NB4 (cell line): ENCODE measurements at regions not wholly inside any gene's neighbourhood (a gene's known extent, or its start where the extent isn't known, plus 50 kb on each side); places are given as distances from the start of the nearest gene placed in this dataset.
A peak's percentile ranks its signal among the peaks of the same experiment; 100 is the strongest.

Experiments used
- MYC ChIP-seq: IDR thresholded peaks from 2 replicates; pipeline ENCODE4 v1.6.1; 2011; ENCODE audit warnings: low read depth, low read length
- POLR2A ChIP-seq: IDR thresholded peaks from 2 replicates; pipeline ENCODE4 v1.6.1; 2011; ENCODE audit warnings: mild to moderate bottlenecking; ENCODE audit not compliant: insufficient read length; ENCODE audit errors: extremely low read depth
- TF ChIP-seq, protein P1 (sequence below): IDR thresholded peaks from 2 replicates; pipeline ENCODE4 v1.6.1; 2011; ENCODE audit warnings: low read depth, low read length
- TF ChIP-seq, protein P2 (sequence below): IDR thresholded peaks from one replicate; pipeline ENCODE4 v1.5.1; 2012; ENCODE audit warnings: low read depth, low read length

DNA sequence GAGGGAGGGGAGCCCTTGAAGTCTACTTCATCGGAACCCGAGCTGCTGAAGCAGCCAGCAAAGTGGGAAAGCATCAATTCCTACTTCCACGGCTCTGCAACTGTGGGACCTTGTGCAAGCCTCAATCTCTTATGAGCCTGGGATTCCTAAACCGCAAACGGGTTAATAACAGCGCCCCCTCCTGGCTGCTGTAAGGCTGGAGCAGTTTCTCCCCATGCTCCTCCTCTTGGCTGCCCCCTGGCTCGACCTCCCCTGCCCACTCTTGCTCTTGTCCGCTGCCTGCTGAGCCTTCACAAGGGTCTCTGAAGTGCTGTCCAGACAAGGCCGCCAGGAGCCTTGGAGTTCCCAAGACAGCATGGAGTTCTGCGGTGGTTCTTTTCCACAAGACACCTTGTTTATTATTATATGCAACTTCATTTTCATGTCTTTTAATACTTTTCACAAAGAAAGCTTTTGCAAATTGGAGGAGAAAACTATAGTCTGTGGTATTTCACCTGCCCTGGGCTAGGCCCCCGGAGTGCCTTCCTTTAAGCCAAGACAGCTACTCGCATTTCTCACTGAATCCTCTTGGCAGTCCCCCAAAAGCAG is 157.2 kb downstream of the DDX1 start:
- TF ChIP-seq, protein P1, sequence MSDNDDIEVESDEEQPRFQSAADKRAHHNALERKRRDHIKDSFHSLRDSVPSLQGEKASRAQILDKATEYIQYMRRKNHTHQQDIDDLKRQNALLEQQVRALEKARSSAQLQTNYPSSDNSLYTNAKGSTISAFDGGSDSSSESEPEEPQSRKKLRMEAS, result no peak
- TF ChIP-seq, protein P2, sequence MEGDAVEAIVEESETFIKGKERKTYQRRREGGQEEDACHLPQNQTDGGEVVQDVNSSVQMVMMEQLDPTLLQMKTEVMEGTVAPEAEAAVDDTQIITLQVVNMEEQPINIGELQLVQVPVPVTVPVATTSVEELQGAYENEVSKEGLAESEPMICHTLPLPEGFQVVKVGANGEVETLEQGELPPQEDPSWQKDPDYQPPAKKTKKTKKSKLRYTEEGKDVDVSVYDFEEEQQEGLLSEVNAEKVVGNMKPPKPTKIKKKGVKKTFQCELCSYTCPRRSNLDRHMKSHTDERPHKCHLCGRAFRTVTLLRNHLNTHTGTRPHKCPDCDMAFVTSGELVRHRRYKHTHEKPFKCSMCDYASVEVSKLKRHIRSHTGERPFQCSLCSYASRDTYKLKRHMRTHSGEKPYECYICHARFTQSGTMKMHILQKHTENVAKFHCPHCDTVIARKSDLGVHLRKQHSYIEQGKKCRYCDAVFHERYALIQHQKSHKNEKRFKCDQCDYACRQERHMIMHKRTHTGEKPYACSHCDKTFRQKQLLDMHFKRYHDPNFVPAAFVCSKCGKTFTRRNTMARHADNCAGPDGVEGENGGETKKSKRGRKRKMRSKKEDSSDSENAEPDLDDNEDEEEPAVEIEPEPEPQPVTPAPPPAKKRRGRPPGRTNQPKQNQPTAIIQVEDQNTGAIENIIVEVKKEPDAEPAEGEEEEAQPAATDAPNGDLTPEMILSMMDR, result peak; percentile 71
- TF ChIP-seq POLR2A (no peak), MYC (no peak)
